Fibroblast of the aortic adventitia (primary cell): ENCODE measurements at regions not wholly inside any gene's neighbourhood (a gene's known extent, or its start where the extent isn't known, plus 50 kb on each side); places are given as distances from the start of the nearest gene placed in this dataset.

Experiments used
- DNase-seq: peaks from one replicate; pipeline ENCODE4 v3.0.0-alpha.2; 2010; ENCODE audit warnings: low read depth
- H3K4me3 ChIP-seq: 2 replicates; pipeline ENCODE4 v1.5.1; 2011; ENCODE audit warnings: low read depth, mild to moderate bottlenecking, control low read depth, low read length, moderate library complexity
- TF ChIP-seq, protein P1 (sequence below): IDR thresholded peaks from 2 replicates; pipeline ENCODE4 v1.5.1; 2011; ENCODE audit warnings: mild to moderate bottlenecking, low read length, control low read depth, inconsistent platforms; ENCODE audit not compliant: insufficient read depth

GRCh38 chr18:37657493-37657892 lies 91.9 kb upstream of the CELF4 start:
- DNase-seq, result no peak
- TF ChIP-seq, protein P1, sequence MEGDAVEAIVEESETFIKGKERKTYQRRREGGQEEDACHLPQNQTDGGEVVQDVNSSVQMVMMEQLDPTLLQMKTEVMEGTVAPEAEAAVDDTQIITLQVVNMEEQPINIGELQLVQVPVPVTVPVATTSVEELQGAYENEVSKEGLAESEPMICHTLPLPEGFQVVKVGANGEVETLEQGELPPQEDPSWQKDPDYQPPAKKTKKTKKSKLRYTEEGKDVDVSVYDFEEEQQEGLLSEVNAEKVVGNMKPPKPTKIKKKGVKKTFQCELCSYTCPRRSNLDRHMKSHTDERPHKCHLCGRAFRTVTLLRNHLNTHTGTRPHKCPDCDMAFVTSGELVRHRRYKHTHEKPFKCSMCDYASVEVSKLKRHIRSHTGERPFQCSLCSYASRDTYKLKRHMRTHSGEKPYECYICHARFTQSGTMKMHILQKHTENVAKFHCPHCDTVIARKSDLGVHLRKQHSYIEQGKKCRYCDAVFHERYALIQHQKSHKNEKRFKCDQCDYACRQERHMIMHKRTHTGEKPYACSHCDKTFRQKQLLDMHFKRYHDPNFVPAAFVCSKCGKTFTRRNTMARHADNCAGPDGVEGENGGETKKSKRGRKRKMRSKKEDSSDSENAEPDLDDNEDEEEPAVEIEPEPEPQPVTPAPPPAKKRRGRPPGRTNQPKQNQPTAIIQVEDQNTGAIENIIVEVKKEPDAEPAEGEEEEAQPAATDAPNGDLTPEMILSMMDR, result no peak
- no peak overlapping the region for H3K4me3 ChIP-seq

DNA sequence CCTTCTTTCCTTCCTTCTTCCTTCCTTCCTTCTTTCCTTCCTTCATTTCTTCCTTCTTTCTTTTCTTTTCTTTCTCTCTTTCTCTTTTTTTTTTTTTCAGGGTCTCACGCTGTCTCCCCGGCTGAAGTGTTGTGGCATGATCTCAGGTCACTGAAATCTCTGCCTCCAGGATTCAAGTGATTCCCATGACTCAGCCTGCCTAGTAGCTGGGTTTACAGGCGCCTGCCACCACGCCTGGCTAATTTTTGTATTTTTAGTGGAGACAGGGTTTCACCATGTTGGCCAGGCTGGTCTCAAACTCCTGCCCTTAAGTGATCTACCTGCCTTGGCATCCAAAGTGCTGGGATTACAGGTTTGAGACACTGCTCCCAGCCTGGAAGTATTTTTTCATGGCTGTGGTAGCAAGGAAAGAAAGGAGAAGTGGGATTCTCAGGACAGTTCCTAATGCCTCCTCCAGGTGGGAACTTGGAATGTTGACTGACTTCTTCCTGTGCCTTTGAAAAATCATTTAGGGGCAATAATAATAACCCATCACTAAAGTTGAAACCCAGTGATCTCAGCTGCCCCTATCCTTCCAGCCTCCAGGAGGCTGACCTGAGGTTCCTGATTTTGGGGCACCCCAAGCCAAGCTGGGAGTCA lies 89.3 kb upstream of the CELF4 start:
- no peak overlapping the region for H3K4me3 ChIP-seq
- no peak for DNase-seq
- TF ChIP-seq, protein P1, result no peak

DNA sequence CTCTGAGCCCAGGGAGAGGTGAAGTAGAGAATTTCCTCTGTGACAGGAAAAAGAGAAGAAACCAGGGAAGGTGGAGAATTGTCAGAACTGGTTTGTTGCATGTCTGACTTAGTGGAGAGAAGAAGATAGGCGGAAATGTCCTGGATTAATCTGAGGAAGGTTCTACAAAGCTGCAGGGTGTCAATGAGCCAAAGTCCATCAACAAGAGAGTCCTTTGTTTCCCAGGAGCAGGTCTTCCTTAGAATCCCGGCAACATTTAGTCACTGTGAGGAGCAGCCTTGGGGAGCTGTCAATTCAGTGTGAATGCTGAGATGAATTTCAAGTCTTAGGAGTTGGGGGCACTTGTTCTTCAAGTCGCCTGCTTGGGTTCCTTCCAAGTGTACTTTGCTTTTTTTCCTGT lies 88.4 kb upstream of the CELF4 start:
- no peak for DNase-seq
- H3K4me3 ChIP-seq, result no peak overlapping the region
- TF ChIP-seq, protein P1, result no peak

GRCh38 chr18:37653618-37654017 lies 88.0 kb upstream of the CELF4 start:
- H3K4me3 ChIP-seq, result no peak overlapping the region
- TF ChIP-seq, protein P1, result no peak
- DNase-seq, result no peak

GRCh38 chr18:37649930-37650329 lies 84.3 kb upstream of the CELF4 start:
- TF ChIP-seq, protein P1, result no peak
- no peak for DNase-seq
- no peak overlapping the region for H3K4me3 ChIP-seq

GRCh38 chr18:37649416-37649815 lies 83.8 kb upstream of the CELF4 start:
- TF ChIP-seq, protein P1, result no peak
- DNase-seq, result no peak
- H3K4me3 ChIP-seq, result no peak overlapping the region

DNA sequence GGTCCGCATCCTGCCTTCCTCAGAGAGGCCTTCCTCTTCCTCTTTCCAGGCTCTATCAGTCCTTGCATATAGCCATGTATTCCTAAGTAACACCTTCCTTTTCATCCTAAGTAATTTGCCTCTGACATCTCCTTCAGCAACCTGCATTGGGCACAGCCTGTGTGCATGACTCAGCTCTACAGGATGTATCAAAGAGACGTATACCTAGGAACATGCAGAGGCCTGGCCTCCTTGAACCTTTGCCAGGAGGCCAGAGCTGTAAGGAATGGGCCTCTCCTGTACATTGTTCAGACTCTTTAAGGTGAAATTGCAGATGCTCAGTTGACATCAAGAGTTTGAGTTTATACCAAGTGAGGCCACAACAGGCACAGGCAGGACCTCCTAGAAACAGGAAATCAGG lies 76.0 kb upstream of the CELF4 start:
- no peak for DNase-seq
- TF ChIP-seq, protein P1, result no peak
- H3K4me3 ChIP-seq, result no peak overlapping the region
